SK-N-DZ (cell line): ENCODE measurements at regions not wholly inside any gene's neighbourhood (a gene's known extent, or its start where the extent isn't known, plus 50 kb on each side); places are given as distances from the start of the nearest gene placed in this dataset.
"Not testable (repeated sequence)": the region's sequence is repeated elsewhere in the genome, so short reads cannot be mapped to it uniquely, and the experiment has no call there.

Experiments used
- DNase-seq: peaks from one replicate; pipeline ENCODE4 v3.0.0-alpha.2; 2015; ENCODE audit warnings: low spot score

- DNase-seq, result no peak
These were observed 269.1 kb upstream of the ACTBL2 start for GRCh38 chr5:57751710-57752109.

- DNase-seq, result no peak
These were observed 268.3 kb upstream of the ACTBL2 start for GRCh38 chr5:57750891-57751290.

GRCh38 chr5:57750282-57750681 lies 267.7 kb upstream of the ACTBL2 start:
- no peak for DNase-seq

GRCh38 chr5:57749396-57749795 lies 266.8 kb upstream of the ACTBL2 start:
- DNase-seq, result no peak

- no peak for DNase-seq
These were observed 263.4 kb upstream of the ACTBL2 start for GRCh38 chr5:57745700-57746651.

- DNase-seq, result no peak
These were observed 262.4 kb upstream of the ACTBL2 start for GRCh38 chr5:57745029-57745428.

- no peak for DNase-seq
These were observed 258.7 kb upstream of the ACTBL2 start for GRCh38 chr5:57741336-57741735.

GRCh38 chr5:57738787-57739186 lies 256.2 kb upstream of the ACTBL2 start:
- no peak for DNase-seq

- no peak for DNase-seq
These were observed 255.7 kb upstream of the ACTBL2 start for GRCh38 chr5:57738301-57738700.

GRCh38 chr5:57736716-57737115 lies 254.1 kb upstream of the ACTBL2 start:
- no peak for DNase-seq

GRCh38 chr5:57735279-57736153 lies 252.9 kb upstream of the ACTBL2 start:
- DNase-seq, result not testable (repeated sequence)

- DNase-seq, result no peak
These were observed 251.7 kb upstream of the ACTBL2 start for GRCh38 chr5:57734296-57734695.

GRCh38 chr5:57727591-57727990 lies 245.0 kb upstream of the ACTBL2 start:
- DNase-seq, result no peak

GRCh38 chr5:57725658-57726504 lies 243.3 kb upstream of the ACTBL2 start:
- DNase-seq, result no peak

GRCh38 chr5:57724836-57725235 lies 242.2 kb upstream of the ACTBL2 start:
- DNase-seq, result no peak

- DNase-seq, result no peak
These were observed 238.6 kb upstream of the ACTBL2 start for GRCh38 chr5:57721226-57721625.

- no peak for DNase-seq
These were observed 238.0 kb upstream of the ACTBL2 start for GRCh38 chr5:57720656-57721055.

GRCh38 chr5:57719216-57719615 lies 236.6 kb upstream of the ACTBL2 start:
- no peak for DNase-seq

- no peak for DNase-seq
These were observed 235.5 kb upstream of the ACTBL2 start for GRCh38 chr5:57718155-57718554.

GRCh38 chr5:57717555-57717954 lies 234.9 kb upstream of the ACTBL2 start:
- no peak for DNase-seq

- DNase-seq, result no peak
These were observed 234.1 kb upstream of the ACTBL2 start for GRCh38 chr5:57716661-57717060.

- DNase-seq, result no peak
These were observed 232.7 kb upstream of the ACTBL2 start for GRCh38 chr5:57715296-57715695.
